SK-N-SH (cell line): ENCODE measurements at regions not wholly inside any gene's neighbourhood (a gene's known extent, or its start where the extent isn't known, plus 50 kb on each side); places are given as distances from the start of the nearest gene placed in this dataset.

Source experiments
- CTCF ChIA-PET: fragments of 300-600, 350-600 bp; formaldehyde crosslinking; extraction: SDS; loops from one replicate; lab custom pipeline; 2021; lab: Yijun Ruan, JAX
- POLR2A ChIA-PET: fragments of 350-600 bp; sonication (Branson Sonifier 250); formaldehyde crosslinking; extraction: SDS; loops from one replicate; lab custom pipeline; 2020; ENCODE audit warnings: antibody characterized with exemption, inconsistent platforms; lab: Yijun Ruan, JAX
- DNase-seq: peaks from one replicate; pipeline ENCODE4 v3.0.0; 2012
- H2AFZ ChIP-seq: fragments of 200-600 bp; sonication (generic); 2 replicates; pipeline ENCODE4 v1.8.1; 2016; ENCODE audit warnings: antibody characterized with exemption, mild to moderate bottlenecking, low read depth
- H3F3A ChIP-seq: fragments of 200-600 bp; sonication (generic); replicated peaks from 2 replicates; pipeline ENCODE3; 2016; ENCODE audit warnings: antibody characterized with exemption, mild to moderate bottlenecking; ENCODE audit not compliant: insufficient read depth
- H3K27ac ChIP-seq, 2 experiments: fragments of 200-500 bp in 1 of 2; fragments of 200-600 bp in 1 of 2; sonication (Bioruptor generic) in 1 of 2; sonication (generic), shearing (Covaris generic) in 1 of 2; 2 replicates each; pipeline versions ENCODE4 v1.5.1 to v1.6.1; 2014 to 2016; ENCODE audit warnings: low read depth in 2 of 2, inconsistent platforms in 1 of 2, low read length in 1 of 2, mild to moderate bottlenecking in 1 of 2, mixed read lengths in 1 of 2
- H3K27me3 ChIP-seq: fragments of 200-600 bp; sonication (generic), shearing (Covaris generic); 2 replicates; pipeline ENCODE4 v1.6.1; 2016; ENCODE audit warnings: mixed run types; ENCODE audit not compliant: insufficient read depth
- H3K36me3 ChIP-seq, 2 experiments: fragments of 200-500 bp in 1 of 2; fragments of 200-600 bp in 1 of 2; sonication (Bioruptor generic) in 1 of 2; sonication (generic) in 1 of 2; replicated peaks in 1 of 2; 2 replicates each; pipeline versions ENCODE3 to v1.5.1; 2014 to 2016; ENCODE audit warnings: low read length in 1 of 2, mild to moderate bottlenecking in 1 of 2; ENCODE audit not compliant: insufficient read depth in 2 of 2, control insufficient read depth in 1 of 2
- H3K4me1 ChIP-seq, 2 experiments: fragments of 200-500 bp in 1 of 2; fragments of 200-600 bp in 1 of 2; sonication (Bioruptor generic) in 1 of 2; sonication (generic), shearing (Covaris generic) in 1 of 2; 2 replicates each; pipeline versions ENCODE4 v1.5.1 to v1.6.1; 2014 to 2016; ENCODE audit warnings: low read depth in 1 of 2, low read length in 1 of 2, mixed run types in 1 of 2; ENCODE audit not compliant: insufficient read depth in 2 of 2, control insufficient read depth in 1 of 2
- H3K4me2 ChIP-seq: fragments of 200-600 bp; sonication (generic), shearing (Covaris generic); 2 replicates; pipeline ENCODE4 v1.6.1; 2017; ENCODE audit warnings: mixed run types
- H3K4me3 ChIP-seq, 2 experiments: fragments of 200-500 bp in 1 of 2; fragments of 200-600 bp in 1 of 2; sonication (Bioruptor generic) in 1 of 2; sonication (generic), shearing (Covaris generic) in 1 of 2; 2 replicates each; pipeline versions ENCODE4 v1.5.1 to v1.8.1; 2014 to 2016; ENCODE audit warnings: low read depth in 2 of 2, inconsistent platforms in 1 of 2, low read length in 1 of 2, mild to moderate bottlenecking in 1 of 2, mixed read lengths in 1 of 2, moderate library complexity in 1 of 2
- H3K79me2 ChIP-seq: fragments of 200-600 bp; sonication (generic); 2 replicates; pipeline ENCODE4 v1.8.1; 2017; ENCODE audit warnings: mild to moderate bottlenecking; ENCODE audit not compliant: insufficient read depth
- H3K9ac ChIP-seq: fragments of 200-600 bp; sonication (generic); 2 replicates; pipeline ENCODE4 v1.6.1; 2017; ENCODE audit warnings: mixed run types
- H3K9me2 ChIP-seq: fragments of 200-600 bp; sonication (generic); 2 replicates; pipeline ENCODE4 v1.6.1; 2017; ENCODE audit warnings: mixed run types
- H3K9me3 ChIP-seq: fragments of 200-600 bp; sonication (generic); 2 replicates; pipeline ENCODE4 v1.6.1; 2017; ENCODE audit warnings: mixed run types, mild to moderate bottlenecking, moderate library complexity
- H4K20me1 ChIP-seq: fragments of 200-600 bp; sonication (generic); 2 replicates; pipeline ENCODE4 v1.6.1; 2017; ENCODE audit warnings: mild to moderate bottlenecking, mixed run types; ENCODE audit not compliant: insufficient read depth
- CHD2 ChIP-seq: fragments of 150-350 bp; IDR thresholded peaks from 2 replicates; pipeline ENCODE4 v1.6.1; 2018; ENCODE audit warnings: low read length; ENCODE audit not compliant: partially characterized antibody
- EZH2phosphoT487 ChIP-seq: fragments of 200-600 bp; sonication (generic); IDR thresholded peaks from 2 replicates; pipeline ENCODE4 v1.6.1; 2017; ENCODE audit warnings: low read depth, mixed run types, mild to moderate bottlenecking, antibody characterized with exemption, moderate library complexity, borderline replicate concordance
- FOXJ3 ChIP-seq: sonication (generic); formaldehyde crosslinking; IDR thresholded peaks from 2 replicates; pipeline ENCODE4 v1.5.1; 2020; ENCODE audit warnings: mild to moderate bottlenecking, missing genetic modification reagents
- IRF3 ChIP-seq: fragments of 150-350 bp; IDR thresholded peaks from 2 replicates; pipeline ENCODE4 v1.6.1; 2016; ENCODE audit warnings: mild to moderate bottlenecking, low read depth, low read length
- NRF1 ChIP-seq: IDR thresholded peaks from 2 replicates; pipeline ENCODE4 v1.6.1; 2012; ENCODE audit warnings: low read depth, mild to moderate bottlenecking, low read length
- RCOR1 ChIP-seq: fragments of 150-350 bp; IDR thresholded peaks from 2 replicates; pipeline ENCODE4 v1.6.1; 2017; ENCODE audit warnings: antibody characterized with exemption, low read length
- REST ChIP-seq: IDR thresholded peaks from 2 replicates; pipeline ENCODE4 v1.6.1; 2012; ENCODE audit warnings: mild to moderate bottlenecking, low read depth, low read length, moderate library complexity
- SMC3 ChIP-seq: IDR thresholded peaks from 2 replicates; pipeline ENCODE4 v1.6.1; 2012; ENCODE audit warnings: low read depth, low read length, improper control_type of control experiment
- WGBS: methylation state at CpG from one replicate; pipeline ENCODE4 v1.1.6; 2017; ENCODE audit warnings: low lambda C conversion rate; 5-methylcytosine and 5-hydroxymethylcytosine counted together
- TF ChIP-seq, protein P1 (sequence below): IDR thresholded peaks from 2 replicates; pipeline ENCODE4 v1.4.0; 2012; ENCODE audit warnings: low read depth, borderline replicate concordance

DNA sequence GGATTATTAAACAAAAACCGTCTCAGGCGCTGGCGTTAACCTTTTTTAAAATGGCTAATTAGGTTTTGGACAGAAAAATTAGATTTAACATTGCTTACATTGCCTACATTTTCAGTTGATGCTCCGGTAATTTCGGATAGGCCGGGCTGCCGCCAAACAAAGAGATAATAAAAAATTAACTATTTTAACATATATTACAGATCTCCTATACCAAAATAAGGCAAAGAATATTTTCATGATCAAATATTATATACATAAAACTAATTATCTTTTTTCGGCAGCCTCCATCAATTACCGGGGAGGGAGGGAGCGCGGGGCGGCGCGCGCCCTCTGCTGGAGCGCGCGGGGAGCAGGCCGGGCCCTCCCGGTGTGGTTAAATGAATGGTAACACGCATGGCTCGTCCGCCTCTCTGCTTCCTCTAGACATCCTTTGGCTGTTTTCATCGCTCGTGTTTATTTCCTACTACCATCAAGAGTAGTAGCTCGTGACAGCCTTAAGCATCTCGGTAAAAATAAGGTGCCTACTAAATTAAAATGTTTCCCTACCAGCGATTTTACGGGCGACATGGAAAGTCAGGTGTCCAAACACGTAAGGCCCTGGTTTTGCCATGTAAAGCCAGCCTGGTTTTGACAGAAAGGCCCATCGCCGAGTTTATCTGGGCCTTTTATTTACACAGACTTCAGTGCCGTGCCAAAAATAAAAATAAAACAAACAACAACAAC lies 52.4 kb upstream of the TMEM33 start (continued):
- peak; percentile 83 for TF ChIP-seq SMC3
- TF ChIP-seq IRF3, result no peak
- TF ChIP-seq, protein P1, sequence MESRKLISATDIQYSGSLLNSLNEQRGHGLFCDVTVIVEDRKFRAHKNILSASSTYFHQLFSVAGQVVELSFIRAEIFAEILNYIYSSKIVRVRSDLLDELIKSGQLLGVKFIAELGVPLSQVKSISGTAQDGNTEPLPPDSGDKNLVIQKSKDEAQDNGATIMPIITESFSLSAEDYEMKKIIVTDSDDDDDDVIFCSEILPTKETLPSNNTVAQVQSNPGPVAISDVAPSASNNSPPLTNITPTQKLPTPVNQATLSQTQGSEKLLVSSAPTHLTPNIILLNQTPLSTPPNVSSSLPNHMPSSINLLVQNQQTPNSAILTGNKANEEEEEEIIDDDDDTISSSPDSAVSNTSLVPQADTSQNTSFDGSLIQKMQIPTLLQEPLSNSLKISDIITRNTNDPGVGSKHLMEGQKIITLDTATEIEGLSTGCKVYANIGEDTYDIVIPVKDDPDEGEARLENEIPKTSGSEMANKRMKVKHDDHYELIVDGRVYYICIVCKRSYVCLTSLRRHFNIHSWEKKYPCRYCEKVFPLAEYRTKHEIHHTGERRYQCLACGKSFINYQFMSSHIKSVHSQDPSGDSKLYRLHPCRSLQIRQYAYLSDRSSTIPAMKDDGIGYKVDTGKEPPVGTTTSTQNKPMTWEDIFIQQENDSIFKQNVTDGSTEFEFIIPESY, result no peak

DNA sequence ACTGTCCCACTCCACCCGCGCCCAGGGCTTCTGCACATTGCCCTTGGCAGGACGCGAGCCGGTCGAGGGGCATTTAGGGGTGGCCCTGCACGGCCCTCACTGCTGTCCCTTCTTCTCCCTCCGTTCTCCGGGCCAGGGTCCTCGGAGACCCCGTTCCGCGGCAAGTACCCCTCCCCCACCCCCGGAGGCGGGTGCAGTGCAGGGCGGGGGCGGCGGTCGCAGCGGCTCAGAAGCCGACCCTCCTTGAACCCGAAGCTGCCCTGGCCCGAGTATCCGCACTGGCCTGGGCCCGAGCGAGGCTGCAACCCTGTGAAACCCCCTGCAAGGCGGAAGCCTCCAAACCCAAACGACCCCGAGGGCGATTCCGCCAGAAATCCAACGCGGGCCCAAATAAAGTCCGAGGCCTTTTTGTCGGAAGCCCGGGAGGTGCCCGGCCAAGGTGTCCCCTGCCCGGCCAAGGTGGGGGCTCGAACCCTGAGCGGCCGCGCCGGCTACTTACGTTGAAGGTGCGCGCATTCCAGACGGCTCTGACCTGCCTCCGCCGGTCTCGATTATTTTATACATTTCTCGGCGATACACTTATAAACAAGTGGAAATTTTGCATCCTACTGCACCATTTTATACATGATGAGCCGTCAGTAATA lies 53.1 kb upstream of the TMEM33 start:
- Histone ChIP-seq H3K27me3 (peaks cover 52% of the 10 kb centered on the region), H3K4me3 (peak overlapping the region; percentile 58)
- POLR2A ChIA-PET, result interaction anchor here (1.0 to 16.3 kb wide), 5 partner anchors 8 to 135 kb away, joined by 7 to 524 read pairs (median 19); partner anchors contain the start of gene PHOX2B

More for the DNA sequence above, 53.1 kb upstream of the TMEM33 start:
- peak; percentile 77 for DNase-seq
- no peaks in the 10 kb centered on the region for H3K9me2 ChIP-seq
- no peaks in the 10 kb centered on the region for H4K20me1 ChIP-seq
- no peak overlapping the region for H3K9ac ChIP-seq
- H3K79me2 ChIP-seq, result no peaks in the 10 kb centered on the region
- peak overlapping the region in 1 of 2 experiments; percentile 99; a peak in 2 of 4 replicates for H3K27ac ChIP-seq
- CTCF ChIA-PET, result interaction anchor here (0.6 to 12.6 kb wide), 5 partner anchors 23 to 467 kb away, joined by 3 to 188 read pairs (median 6); partner anchors contain the start of gene PHOX2B
- H3F3A ChIP-seq, result no peaks in the 10 kb centered on the region
- no peak overlapping the region for H2AFZ ChIP-seq
- peaks cover 0 to 49% of the 10 kb centered on the region in 2 experiments; a peak in 3 of 4 replicates for H3K4me1 ChIP-seq
- WGBS, result 3% methylated on average over 31 of the region's 53 CpGs
- no peaks in the 10 kb centered on the region for H3K36me3 ChIP-seq
- H3K4me2 ChIP-seq, result peak overlapping the region; percentile 84
- TF ChIP-seq EZH2phosphoT487 (peak; percentile 81; the same call in 1 of the 2 replicates), NRF1 (no peak), RCOR1 (no peak), CHD2 (peak; percentile 5), REST (no peak), FOXJ3 (CRISPR knock-in tag) (no peak)
- no peaks in the 10 kb centered on the region for H3K9me3 ChIP-seq
